ENCODE measurements at regions not wholly inside any gene's neighbourhood (a gene's known extent, or its start where the extent isn't known, plus 50 kb on each side); places are given as distances from the start of the nearest gene placed in this dataset.

- TF ChIP-seq CTCF (IDR thresholded peaks at IDR 0.05): peak; percentile 22 to 70 (median 46)
- no peak for TF ChIP-seq EP300 (IDR thresholded peaks at IDR 0.05)
- TF ChIP-seq POLR2A (IDR thresholded peaks at IDR 0.05): no peak
- TF ChIP-seq POLR2AphosphoS5 (IDR thresholded peaks at IDR 0.05): peak in 1 of 4 donors; percentile 28
These were observed 63.5 kb upstream of the CAPRIN1 start for GRCh38 chr11:33987975-33988580.

All from sigmoid colon (tissue), 4 donors.